GM12864 (cell line): ENCODE measurements at regions not wholly inside any gene's neighbourhood (a gene's known extent, or its start where the extent isn't known, plus 50 kb on each side); places are given as distances from the start of the nearest gene placed in this dataset.

Experiments
- DNase-seq: peaks from one replicate; pipeline ENCODE4 v3.0.0-alpha.2; 2011; ENCODE audit warnings: low read depth
- H3K4me3 ChIP-seq: 2 replicates; pipeline ENCODE4 v1.5.1; 2011; ENCODE audit warnings: mild to moderate bottlenecking, low read depth, low read length, control low read depth
- TF ChIP-seq, protein P1 (sequence below): IDR thresholded peaks from 2 replicates; pipeline ENCODE4 v1.5.1; 2011; ENCODE audit warnings: low read depth, mild to moderate bottlenecking, moderate library complexity, low read length, control low read depth, inconsistent platforms; ENCODE audit errors: missing control alignments

DNA sequence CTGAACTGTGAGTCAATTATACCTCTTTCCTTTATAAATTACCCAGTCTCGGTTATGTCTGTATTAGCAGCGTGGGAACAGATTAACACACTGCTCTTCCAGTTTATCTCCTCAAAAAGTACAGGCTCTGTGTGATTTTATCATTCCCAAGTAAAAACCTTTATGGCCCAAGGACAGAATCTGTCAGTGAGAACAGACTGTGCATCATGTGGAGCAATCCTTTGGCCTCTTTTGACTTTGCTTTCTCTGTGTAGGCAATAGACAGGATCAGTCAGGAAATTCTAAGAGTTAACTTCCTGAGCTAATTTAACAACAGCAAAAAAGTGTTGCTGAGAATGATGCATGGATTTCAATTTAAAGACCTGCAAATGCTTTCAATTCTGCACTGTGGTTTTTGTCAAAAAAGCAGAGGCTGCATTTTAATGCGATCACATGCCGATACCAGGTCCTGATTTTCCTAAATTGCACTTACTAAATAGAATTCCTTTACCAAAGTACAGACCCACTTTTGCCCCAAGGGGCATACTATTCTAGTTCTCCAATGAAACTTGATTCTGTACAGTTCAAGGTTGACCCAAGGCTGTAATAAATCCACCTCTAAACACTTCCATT, 246.7 kb upstream of the MARCKS start:
- DNase-seq: no peak
- TF ChIP-seq, protein P1, sequence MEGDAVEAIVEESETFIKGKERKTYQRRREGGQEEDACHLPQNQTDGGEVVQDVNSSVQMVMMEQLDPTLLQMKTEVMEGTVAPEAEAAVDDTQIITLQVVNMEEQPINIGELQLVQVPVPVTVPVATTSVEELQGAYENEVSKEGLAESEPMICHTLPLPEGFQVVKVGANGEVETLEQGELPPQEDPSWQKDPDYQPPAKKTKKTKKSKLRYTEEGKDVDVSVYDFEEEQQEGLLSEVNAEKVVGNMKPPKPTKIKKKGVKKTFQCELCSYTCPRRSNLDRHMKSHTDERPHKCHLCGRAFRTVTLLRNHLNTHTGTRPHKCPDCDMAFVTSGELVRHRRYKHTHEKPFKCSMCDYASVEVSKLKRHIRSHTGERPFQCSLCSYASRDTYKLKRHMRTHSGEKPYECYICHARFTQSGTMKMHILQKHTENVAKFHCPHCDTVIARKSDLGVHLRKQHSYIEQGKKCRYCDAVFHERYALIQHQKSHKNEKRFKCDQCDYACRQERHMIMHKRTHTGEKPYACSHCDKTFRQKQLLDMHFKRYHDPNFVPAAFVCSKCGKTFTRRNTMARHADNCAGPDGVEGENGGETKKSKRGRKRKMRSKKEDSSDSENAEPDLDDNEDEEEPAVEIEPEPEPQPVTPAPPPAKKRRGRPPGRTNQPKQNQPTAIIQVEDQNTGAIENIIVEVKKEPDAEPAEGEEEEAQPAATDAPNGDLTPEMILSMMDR: no peak
- no peak overlapping the region for H3K4me3 ChIP-seq

DNA sequence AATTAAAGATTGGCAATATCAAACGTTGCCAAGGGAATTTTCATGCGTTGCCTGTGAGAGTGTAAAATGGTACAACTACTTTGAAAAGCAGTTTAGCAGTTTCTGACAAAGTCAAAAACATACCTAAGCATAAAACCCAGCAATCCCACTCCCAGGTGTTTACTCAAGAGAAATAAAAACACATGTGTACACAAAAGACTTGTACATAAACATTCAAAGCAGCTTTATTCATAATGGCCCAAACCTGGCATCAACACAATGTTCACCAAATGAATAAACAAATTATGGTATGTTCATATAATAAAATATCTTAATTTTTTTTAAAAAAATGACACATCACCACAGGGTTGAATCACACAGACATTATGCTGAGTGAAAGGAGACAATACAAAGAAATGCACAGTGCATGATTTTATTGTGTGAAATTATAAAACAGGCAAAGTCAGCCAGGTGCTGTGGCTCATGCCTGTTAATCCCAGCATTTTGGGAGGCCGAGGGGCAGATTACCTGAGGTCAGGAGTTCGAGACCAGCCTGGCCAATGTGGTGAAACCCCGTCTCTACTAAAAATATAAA, 240.4 kb upstream of the MARCKS start:
- no peak for DNase-seq
- H3K4me3 ChIP-seq: no peak overlapping the region
- TF ChIP-seq, protein P1: no peak

DNA sequence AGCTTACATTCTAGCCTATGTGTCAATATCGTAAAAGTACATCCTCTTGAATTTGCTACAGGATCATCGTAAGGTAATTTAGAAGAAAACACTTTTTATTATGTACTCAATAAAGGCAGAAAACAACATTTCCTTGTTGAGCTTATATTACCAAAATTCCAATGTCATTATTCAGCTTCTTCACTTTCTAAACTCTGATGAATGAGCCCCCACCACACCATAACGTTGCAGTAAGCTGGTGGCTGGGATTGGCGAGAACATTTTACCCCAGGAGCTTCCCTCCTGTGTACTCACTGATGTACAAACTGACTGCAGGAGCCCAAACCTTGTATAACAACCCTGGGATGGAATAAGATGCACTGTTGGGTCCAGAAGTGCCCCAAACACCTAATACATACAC, 238.1 kb upstream of the MARCKS start:
- no peak overlapping the region for H3K4me3 ChIP-seq
- no peak for DNase-seq
- TF ChIP-seq, protein P1: no peak

DNA sequence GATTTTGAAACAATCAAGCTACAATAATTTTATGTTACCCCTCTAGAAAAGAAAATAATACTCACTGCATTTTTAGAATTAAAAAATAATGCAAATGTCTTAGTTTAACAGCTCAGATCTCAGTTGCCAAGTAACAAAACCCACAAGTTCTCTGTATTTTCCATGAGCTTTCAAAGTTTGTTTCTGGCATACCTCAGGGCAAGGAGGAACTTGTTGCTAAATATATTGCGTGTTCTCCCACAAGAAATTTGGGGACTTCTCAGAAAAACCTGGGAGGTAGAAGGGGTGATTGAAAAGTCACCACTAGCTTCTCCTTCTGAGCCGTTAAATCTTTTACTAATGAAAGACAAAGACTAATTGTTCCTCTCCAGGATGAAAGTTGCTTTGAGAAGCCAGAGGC, 236.8 kb upstream of the MARCKS start:
- no peak for DNase-seq
- H3K4me3 ChIP-seq: no peak overlapping the region
- TF ChIP-seq, protein P1: no peak

DNA sequence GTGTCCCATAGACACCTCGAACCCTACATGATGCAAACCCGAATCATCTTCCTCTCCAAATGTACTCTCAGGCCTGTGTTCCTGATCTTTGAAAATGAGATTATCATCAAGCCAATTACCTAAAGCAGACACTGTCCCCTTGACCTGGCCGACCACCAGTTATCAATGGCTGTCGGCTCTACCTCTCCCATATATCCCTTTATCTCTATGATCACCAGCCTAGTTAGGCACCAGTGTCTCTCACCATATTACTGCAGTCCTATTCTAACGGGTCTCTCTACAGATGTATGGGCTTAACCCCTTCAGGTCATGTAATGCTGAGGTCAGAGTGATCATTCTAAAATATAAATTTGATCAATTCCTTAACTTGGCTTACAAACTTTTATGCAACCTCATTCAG, 234.9 kb upstream of the MARCKS start:
- no peak for DNase-seq
- TF ChIP-seq, protein P1: no peak
- no peak overlapping the region for H3K4me3 ChIP-seq

DNA sequence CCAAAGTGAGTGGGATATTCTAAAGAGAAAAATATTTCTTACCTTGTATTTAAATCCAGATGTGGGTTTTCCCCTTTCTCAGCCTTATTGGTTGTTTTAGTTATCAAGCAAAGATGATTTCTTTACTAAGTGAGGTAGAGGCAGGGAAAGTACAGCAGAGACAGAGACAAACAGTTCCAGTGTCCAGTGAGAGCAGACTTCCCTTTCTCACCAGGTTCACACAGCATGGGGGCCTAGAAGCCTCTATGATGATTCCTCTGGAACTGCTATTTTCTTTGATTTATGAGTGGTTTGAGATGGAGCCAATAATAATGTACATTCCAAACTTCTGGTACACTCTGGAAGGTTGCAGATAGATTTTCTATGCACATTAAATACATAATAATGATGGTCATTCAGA, 234.0 kb upstream of the MARCKS start:
- H3K4me3 ChIP-seq: no peak overlapping the region
- DNase-seq: no peak
- TF ChIP-seq, protein P1: no peak

DNA sequence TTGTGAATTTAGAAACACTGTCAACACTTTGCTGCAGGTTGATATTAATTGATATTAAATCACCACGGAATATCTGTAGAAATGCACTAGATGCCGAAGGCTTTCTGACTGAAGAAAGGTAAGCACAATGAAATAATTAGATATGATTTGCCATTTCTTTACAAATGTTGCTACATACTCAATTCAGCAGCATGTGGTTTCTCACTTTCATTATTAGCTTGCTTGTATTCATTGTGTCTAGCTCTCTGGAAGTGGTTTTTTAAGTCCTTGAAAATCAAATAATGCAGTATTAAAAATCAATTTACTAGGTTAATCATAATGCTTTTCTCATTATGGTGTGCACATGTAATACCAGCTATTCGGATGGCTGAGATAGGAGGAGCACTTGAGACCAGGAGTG, 231.3 kb upstream of the MARCKS start:
- TF ChIP-seq, protein P1: no peak
- DNase-seq: no peak
- H3K4me3 ChIP-seq: peak overlapping the region; percentile 18; the same call in 1 of the 2 replicates
